HG02642 (cell line): ENCODE measurements at regions not wholly inside any gene's neighbourhood (a gene's known extent, or its start where the extent isn't known, plus 50 kb on each side); places are given as distances from the start of the nearest gene placed in this dataset.
"Not testable (repeated sequence)": the region's sequence is repeated elsewhere in the genome, so short reads cannot be mapped to it uniquely, and the experiment has no call there.

Experiments used
- ATAC-seq: cut with Tn5 transposase; IDR thresholded peaks from one replicate; pipeline ENCODE4 v1.9.1; 2021; ENCODE audit warnings: mild to moderate bottlenecking; ENCODE audit not compliant: unreplicated experiment, poor library complexity

DNA sequence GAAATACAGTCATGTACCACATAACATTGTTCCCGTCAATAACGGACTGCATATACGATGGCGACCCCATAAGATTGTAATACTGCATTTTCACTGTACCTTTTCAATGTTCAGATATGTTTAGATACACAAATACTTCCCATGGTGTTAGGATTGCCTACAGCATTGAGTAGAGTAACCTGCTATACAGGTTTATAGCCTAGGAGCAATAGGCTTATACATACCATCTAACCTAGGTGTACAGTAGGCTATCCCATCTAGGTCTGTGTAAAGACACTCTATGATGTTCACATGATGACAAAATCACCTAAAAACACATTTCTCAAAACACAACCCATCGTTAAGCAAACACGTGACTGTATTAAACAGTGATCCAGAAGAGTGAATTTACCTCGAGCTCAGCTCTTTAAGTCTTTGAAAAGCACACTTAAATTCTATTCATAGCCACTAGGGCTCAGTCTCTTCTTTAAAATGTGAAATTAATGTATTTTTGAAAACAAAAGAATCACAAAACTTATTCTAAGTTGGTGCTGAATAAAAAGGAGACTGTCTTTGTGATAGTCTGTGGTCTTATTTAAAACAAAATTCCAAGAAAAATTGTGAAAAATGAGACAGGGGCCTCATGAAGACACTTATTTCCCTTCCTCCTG is 239.1 kb upstream of the ARID2 start:
- ATAC-seq = no peak

DNA sequence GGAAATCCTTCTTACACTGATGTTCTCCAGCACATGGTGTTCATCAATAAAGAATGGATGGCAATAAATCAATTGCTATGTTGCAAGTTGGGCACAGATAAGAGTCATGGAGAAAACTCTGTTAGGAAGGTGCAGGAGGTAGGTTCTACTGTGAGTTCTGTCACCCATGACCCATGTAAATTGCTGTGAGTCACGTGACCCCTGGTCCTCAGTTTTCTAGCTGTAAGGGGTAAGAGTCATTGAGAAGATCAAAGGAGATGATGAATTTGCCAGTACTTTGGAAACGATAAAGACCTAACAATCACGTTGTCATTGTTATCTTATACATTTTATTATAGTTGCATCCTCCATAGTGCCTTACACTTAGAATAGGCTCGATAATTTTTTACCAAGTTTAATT is 235.2 kb upstream of the ARID2 start:
- ATAC-seq = no peak

DNA sequence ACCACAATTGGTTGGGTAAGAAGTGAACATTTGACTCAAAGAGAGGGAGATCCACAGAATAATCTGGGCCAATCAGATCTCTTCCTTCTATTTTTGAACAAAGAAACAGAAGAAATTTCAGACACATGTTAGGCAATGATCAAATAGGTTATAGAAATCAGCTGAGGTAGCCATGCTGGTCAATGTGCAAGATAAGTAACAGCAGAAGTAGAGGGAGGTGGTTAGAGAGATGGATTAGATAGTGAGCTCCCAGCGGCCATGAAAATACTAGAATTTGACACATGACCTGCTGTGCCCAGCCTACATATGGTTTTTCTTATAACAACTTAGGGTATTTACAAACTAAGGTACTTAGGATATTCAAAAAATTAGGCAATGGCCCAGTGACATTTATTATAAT is 230.9 kb upstream of the ARID2 start:
- ATAC-seq = no peak

DNA sequence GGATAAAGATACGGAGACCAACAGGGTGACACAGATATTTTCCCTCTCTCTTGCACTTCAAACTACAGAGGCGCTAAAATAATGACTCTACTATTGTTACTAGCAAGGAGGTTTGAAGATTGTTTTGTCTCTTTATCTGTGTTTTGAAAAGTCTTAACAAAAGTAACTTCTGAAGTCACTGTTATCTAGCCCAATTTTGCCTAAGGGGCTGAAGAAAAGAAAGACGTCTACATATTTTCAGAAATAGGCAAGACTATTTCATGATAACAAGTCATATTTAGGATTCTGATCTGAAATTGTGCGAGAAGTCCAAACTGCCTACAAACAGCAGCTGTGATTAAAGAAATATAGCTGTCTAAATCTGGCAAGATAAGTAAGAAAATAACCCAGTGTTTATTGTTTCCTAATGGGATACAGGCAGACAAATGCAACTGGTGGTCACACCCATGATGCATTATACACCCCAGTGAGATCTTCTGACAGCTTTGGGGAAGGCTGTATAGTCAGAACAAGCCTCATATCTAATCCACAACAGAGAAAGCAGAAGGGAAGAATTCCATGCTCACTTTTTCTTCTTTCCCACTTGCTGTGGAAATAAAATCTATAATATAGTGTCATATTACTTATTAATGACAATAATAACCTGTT is 226.9 kb upstream of the ARID2 start:
- ATAC-seq = no peak

DNA sequence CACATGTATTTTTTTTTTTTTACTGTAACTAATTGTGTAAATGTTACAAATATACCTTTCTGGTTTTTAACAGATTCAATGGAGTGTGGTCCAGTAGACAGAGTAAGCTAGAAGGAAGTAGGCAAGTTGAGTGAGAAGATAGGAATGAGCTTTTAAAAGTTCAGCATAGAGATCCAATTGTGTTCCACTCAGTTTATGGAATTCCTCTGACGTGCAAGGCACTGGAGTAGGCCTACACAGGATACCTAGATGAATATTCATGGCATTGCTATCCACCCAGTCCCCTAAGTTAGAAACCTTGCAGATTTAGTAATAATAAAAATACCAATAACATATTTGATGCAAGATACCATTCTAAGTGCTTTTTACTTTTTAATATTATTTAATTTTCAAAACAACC is 225.6 kb upstream of the ARID2 start:
- no peak for ATAC-seq

DNA sequence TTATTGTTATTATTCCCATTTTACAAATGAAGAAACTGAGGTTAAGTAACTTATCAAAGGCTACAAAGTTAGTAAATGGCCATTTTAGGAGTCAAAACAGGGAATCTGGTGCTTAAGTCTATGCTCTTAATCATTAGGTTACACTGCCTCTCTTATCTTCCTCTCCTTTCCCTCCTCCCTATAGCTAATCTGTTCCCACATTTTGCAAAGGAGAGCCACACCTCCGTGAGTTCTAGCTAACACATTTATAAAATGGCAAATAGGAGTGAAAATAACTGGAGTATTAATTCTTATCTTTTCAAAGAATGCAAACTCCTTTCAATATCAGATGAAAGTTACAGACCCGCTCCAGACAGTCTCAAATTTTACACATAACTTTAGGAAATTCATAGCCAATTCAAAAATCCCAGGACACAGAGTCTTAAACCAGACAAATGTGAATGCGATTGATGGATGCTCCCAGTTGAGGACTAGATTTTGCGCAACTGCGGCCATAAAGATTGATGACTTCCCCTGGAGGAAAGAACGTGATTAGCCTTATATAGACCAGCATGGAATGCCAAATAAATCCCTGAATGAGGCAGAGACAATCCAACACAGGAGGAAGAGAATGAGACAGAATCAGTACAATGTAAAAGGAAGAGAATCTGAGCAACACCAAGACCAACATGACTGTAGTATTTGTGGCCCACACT is 225.0 kb upstream of the ARID2 start:
- ATAC-seq = no peak

DNA sequence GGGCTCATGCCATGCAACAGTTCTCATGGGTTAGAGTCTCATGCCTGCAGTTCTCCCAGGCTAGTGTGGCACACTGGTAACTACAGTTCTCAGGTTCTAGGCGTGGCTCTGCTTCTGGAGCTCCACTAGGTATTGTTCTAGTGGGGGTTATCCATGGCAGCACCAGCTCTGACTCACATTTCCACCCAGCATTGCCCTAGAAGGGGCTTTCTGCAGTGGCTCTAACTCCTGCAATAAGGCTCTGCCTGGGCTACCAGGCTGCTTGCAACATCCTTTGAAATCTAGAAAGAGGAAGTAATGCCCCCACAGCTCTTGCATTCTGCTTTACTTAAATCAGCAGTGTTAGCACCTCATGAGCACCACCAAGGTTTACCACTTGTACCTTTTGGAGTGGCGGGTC is 220.3 kb upstream of the ARID2 start:
- ATAC-seq = no peak

DNA sequence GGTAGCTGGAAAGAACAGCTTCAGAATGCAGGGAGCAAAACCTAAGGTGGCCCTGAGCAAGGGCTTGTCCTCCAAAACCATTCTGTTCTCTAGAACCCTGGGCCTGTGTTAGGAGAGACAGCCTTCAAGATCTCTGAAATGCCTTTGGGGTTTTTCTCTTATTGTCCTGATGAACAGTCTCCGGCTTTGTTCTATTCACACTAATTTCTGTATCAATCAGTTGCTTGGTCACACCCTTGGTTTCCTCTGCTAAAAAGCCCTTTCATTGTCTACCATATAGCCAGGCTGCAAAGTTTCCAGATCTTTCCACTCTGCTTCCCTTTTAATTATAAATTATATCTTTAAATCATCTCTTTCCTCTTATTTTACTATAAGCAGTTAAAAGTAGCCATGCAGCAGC is 219.9 kb upstream of the ARID2 start:
- ATAC-seq = no peak

DNA sequence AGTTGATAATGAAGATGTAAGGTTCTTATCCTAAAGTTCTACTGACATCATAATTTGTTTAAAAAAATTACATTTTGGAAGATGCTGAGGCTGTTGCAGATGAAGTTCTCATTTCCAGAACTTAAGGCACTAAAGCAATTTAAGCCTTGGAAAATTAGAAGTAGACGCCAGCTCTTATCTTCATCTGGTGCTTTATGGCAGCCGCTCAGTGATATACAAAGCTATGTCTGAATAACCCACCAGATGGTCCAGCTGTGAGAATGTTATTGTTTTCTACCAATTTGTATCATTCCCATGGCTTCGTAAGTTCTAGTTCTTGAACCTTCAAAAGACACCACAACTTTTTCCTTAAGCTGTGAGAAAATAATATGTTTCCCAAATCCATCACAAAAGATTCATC is 212.1 kb upstream of the ARID2 start:
- ATAC-seq = no peak

DNA sequence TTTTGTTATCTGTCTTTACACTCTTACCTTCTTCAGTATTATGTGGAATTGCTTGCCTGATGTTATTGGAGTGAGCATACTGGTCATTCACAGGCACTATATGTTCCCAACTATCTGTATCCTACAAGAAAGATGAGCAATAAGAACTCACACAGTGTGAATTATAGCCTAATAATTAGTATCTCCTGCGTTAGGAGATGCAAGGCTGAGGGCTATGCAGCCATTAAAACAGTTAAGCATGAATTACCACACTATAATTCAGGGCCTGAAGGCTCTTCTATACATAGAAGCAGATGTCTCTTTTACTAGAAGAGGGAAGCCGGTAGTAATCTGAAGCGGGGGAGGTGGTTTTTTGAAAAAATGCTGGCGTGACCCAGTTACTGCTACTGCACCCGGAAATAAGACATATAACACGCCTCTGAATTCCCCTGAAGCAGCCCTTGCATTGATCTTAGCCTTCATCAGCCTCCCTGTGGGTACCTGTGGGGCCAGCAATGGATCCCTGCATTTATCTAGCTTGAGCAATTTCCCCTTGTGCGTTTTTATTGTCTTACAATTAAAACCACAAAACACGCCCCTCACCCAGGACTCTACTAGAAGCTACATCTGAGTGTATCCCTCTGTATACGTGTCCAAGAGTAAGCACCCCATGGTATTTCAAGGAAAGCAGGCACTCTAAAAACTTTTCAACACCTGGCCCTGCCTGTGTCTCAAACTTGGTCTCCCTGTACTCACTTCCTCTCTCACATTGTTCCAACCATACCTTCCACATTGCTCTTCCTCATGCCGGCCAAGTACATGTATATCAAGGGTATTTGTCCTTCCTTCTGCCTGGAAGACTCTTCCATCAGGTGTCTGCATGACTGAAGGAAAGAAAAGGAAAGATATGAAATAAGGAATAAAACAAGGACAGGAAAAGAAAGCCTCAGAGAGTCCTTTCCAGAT is 210.9 kb upstream of the ARID2 start:
- no peak for ATAC-seq

DNA sequence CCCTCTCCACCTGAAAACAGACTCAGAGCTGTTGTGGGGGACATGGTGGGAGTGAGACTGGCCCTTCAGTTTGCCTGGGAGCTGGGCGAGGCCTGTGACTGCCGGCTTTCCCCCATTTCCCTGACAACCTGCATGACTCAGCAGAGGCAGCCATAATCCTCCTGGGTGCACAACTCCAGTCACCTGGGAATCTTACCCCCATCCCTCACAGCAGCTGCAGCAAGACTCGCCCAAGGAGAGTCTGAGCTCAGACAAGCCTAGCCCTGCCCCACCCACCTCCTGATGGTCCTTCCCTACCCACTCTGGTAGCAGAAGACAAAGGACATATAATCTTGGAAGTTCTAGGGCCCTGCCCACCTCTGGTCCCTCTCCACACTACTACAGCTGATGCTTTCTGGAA is 207.3 kb upstream of the ARID2 start:
- ATAC-seq = no peak

DNA sequence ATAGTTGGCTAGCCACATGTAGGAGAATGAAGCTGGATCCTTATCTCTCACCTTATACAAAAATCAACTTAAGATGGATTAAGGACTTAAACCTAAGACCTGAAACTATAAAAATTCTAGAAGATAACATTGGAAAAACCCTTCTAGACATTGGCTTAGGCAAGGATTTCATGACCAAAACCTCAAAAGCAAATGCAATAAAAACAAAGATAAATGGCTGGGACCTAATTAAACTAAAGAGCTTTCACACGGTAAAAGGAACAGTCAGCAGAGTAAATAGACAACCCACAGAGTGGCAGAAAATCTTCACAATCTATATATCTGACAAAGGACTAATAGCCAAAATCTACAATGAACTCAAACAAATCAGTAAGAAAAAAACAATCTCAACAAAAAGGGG is 202.7 kb upstream of the ARID2 start:
- not testable (repeated sequence) for ATAC-seq

DNA sequence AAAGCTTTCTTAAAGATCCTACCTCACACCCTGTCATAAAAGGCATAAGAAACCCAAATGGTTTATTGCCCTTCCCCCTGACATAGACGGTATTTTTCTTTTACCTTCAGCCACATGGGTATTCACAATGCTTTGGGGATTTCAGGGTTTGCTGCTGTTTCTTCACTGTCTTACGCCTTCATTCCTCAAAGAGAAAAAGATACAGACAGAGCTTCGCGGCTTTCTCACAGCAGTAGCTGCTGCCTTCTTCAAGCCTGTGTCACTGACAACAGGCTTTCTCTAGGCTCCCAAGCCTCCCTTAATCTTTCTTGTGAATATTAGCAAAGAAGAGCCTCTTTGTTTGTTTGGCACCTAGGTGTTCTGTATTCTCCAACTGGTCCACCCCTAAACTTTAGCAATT is 197.4 kb upstream of the ARID2 start:
- ATAC-seq = no peak

DNA sequence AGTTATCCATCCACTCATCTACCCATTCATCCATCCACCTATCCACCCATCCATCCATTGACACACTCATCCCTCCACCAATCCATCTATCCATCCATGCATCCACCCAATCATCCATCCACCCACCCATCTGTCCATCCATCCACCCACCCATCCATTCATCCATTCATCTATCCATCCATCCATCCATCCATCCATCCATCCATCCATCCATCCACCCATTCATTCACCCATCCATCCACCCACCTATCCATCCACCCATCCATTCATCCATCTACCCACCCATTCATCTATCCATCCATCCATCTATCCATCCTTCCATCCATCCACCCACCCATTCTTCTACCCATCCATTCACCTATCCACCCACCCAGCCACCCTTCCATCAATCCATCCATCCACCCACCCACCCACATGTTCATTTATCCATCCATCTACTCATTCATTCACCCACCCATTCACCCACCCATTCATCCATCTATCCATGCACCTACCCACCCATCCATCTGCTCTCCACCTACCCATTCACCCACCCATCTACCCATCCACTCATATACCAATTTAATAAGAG is 193.8 kb upstream of the ARID2 start:
- ATAC-seq = no peak

DNA sequence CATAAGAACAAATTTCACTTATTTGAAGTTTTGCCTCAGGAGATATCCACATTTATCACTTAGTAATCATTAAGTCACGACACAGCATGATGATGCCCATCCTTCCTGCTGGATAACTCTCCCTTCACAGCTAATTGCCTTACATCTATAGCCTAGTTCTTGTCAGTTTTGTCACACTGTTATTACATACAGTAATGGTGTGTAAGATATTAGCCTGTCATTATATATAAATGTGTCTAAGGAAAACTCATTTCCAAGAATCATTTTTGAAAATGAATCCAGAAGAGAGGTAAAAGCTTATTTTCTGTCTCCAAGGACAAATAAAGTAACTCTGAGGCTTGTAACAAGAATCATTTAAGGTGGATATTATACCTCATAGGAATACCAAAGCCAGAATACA is 193.2 kb upstream of the ARID2 start:
- ATAC-seq = no peak

DNA sequence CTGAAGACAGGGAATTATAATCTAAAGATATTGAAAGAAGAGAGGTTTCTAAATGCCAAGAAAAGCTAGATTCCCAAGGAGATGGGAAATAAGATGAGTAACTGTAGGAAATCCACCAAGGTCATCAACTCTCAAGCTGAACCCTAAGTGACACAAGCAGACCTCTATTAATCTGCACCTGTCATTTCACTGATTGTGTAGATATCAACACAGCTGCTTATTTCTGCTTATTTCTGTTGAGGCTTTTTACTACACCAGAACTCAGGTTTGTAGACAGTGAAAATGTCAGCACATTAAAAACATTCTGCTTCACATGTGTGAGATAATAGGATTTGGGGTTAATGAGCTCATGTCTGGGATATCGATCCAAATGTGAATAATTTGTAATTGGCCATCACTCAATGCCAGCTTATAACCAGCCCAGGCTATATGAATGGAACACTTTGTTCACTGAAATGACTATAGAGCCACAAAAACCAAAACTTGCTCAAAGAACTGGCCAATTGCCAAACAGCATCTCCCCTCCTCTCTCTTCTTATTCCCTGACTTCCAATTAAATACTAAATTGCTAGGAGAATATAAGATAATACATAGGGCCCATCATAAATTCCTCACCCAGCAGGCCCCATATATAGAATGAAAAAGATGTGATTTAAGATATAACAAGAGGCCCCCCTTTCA is 188.7 kb upstream of the ARID2 start:
- no peak for ATAC-seq

DNA sequence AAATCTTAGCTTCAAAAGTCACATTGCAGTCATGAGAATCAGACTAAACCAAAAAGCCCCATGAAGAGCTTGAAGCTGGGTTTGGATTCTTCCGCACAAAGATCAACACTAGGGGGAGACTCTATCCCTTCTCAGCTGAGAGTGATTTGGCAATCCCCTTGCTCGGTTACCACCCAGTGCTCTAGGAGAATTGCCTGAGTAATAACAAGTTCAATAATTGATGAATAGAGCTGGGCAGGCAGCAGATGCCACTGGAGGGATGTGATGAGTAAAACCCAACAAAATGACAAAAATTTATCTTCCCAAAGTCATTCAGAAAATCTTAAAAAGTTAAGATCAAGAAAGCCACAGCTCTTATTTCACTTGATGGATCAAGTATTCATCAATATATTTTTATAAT is 185.6 kb upstream of the ARID2 start:
- peak; percentile 91 for ATAC-seq

DNA sequence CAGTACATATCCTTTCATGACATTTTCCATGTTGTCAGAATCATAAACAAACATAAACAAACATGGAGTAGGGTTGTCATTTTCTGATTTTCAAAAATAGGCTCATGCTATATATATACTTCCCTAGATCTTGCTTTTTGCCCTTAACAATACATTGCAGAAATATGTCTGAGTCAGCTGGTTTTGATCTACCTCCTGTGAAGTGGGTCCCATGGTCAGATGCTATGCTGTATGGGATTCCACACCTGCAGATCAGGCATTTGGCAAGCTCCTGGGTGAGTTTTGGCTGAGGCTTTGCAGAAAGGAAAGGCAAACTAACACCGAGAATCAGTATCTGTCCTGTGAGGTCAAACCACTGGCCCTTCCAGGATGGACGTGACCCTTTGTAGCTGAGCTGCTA is 183.0 kb upstream of the ARID2 start:
- ATAC-seq = no peak

DNA sequence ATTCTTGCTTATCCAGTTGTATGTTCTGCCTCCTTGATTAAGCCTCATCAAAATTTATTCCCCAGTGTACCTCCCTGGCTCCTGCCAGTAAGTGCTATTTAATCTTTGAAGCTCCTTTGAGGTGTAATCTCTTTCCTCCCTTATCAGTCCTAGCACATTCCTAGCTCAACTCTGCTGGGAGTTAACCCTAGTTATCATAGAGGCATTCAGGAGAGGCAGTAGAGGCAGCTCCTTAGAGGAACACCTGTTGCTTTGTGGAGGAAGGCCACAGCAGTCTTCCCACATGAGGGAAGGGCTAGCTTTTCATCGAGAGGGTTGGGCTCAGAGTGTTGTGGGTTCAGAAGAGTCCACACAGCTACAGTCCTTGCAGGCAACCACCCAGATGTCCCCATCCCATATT is 182.4 kb upstream of the ARID2 start:
- ATAC-seq = no peak

DNA sequence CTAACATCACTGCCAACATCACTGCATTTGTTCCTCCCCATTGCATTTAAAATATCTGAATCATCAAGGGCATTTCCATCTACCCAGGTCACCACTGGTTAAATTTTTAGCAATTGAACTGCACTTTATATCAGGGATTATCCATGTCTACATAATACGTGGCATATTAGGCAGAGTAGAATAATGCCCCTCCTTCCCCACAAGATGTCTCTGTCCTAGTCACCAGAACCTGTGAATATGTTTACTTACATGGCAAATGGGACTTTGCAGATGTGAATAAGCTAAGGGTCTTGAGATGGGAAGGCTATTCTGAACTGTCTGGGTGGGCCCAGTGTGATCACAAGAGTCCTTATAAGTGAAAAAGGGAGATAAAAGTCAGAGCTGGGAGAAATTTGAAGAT is 181.7 kb upstream of the ARID2 start:
- ATAC-seq = no peak
